ENCODE measurements at regions not wholly inside any gene's neighbourhood (a gene's known extent, or its start where the extent isn't known, plus 50 kb on each side); places are given as distances from the start of the nearest gene placed in this dataset.
"Not testable (repeated sequence)": the region's sequence is repeated elsewhere in the genome, so short reads cannot be mapped to it uniquely, and the experiment has no call there.

GRCh38 chr11:98365190-98365589 lies 655.6 kb upstream of the CNTN5 start:
- Histone ChIP-seq H3K27ac (ENCODE audit: insufficient read depth, low read length, poor library complexity, severe bottlenecking) (no peak overlapping the region), H3K4me1 (ENCODE audit: control insufficient read depth, insufficient read depth, low read length, poor library complexity, severe bottlenecking) (no peaks in the 10 kb centered on the region), H3K36me3 (ENCODE audit: control insufficient read depth, insufficient read depth, low read length) (no peaks in the 10 kb centered on the region), H3K4me3 (ENCODE audit: low read depth, low read length) (no peak overlapping the region), H3K27me3 (ENCODE audit: control insufficient read depth, insufficient read depth, low read length) (no peaks in the 10 kb centered on the region), H3K9me3 (ENCODE audit: control insufficient read depth in 2 of 2, low read length in 2 of 2) (no peaks in the 10 kb centered on the region)
- H3K4me3 Mint-ChIP-seq, result no peak overlapping the region
- no peak for ATAC-seq (ENCODE audit: low read depth in 2 of 2)
- no peaks in the 10 kb centered on the region for H3K27me3 Mint-ChIP-seq
- H3K27ac Mint-ChIP-seq, result no peak overlapping the region
- H3K36me3 Mint-ChIP-seq, result no peaks in the 10 kb centered on the region
- peaks cover 1 to 11% (median 5%) of the 10 kb centered on the region in 7 donors for H3K9me3 Mint-ChIP-seq
- DNase-seq, result no peak
- H3K4me1 Mint-ChIP-seq, result no peaks in the 10 kb centered on the region

GRCh38 chr11:98365941-98366340 lies 654.8 kb upstream of the CNTN5 start:
- Histone ChIP-seq H3K4me3 (ENCODE audit: low read depth, low read length) (no peak overlapping the region), H3K9me3 (ENCODE audit: control insufficient read depth in 2 of 2, low read length in 2 of 2) (no peaks in the 10 kb centered on the region), H3K36me3 (ENCODE audit: control insufficient read depth, insufficient read depth, low read length) (no peaks in the 10 kb centered on the region), H3K4me1 (ENCODE audit: control insufficient read depth, insufficient read depth, low read length, poor library complexity, severe bottlenecking) (no peaks in the 10 kb centered on the region), H3K27me3 (ENCODE audit: control insufficient read depth, insufficient read depth, low read length) (no peaks in the 10 kb centered on the region), H3K27ac (ENCODE audit: insufficient read depth, low read length, poor library complexity, severe bottlenecking) (no peak overlapping the region)
- Mint-ChIP-seq H3K36me3 (no peaks in the 10 kb centered on the region), H3K4me3 (no peak overlapping the region), H3K27ac (no peak overlapping the region), H3K27me3 (no peaks in the 10 kb centered on the region), H3K4me1 (no peaks in the 10 kb centered on the region), H3K9me3 (peaks cover 0 to 12% (median 7%) of the 10 kb centered on the region in 7 donors)
- ATAC-seq (ENCODE audit: low read depth in 2 of 2) (no peak), DNase-seq (no peak)

GRCh38 chr11:98390391-98390790 lies 630.4 kb upstream of the CNTN5 start:
- DNase-seq, result no peak
- no peaks in the 10 kb centered on the region for H3K36me3 ChIP-seq (ENCODE audit: control insufficient read depth, insufficient read depth, low read length)
- Mint-ChIP-seq H3K4me1 (no peaks in the 10 kb centered on the region), H3K4me3 (no peak overlapping the region), H3K36me3 (no peaks in the 10 kb centered on the region), H3K27ac (no peak overlapping the region), H3K9me3 (peaks cover 3 to 25% (median 5%) of the 10 kb centered on the region in 7 donors), H3K27me3 (no peaks in the 10 kb centered on the region)
- no peaks in the 10 kb centered on the region for H3K9me3 ChIP-seq (ENCODE audit: control insufficient read depth in 2 of 2, low read length in 2 of 2)
- no peak overlapping the region for H3K27ac ChIP-seq (ENCODE audit: insufficient read depth, low read length, poor library complexity, severe bottlenecking)
- no peaks in the 10 kb centered on the region for H3K4me1 ChIP-seq (ENCODE audit: control insufficient read depth, insufficient read depth, low read length, poor library complexity, severe bottlenecking)
- H3K4me3 ChIP-seq (ENCODE audit: low read depth, low read length), result no peak overlapping the region
- no peaks in the 10 kb centered on the region for H3K27me3 ChIP-seq (ENCODE audit: control insufficient read depth, insufficient read depth, low read length)
- no peak for ATAC-seq (ENCODE audit: low read depth in 2 of 2)

DNA sequence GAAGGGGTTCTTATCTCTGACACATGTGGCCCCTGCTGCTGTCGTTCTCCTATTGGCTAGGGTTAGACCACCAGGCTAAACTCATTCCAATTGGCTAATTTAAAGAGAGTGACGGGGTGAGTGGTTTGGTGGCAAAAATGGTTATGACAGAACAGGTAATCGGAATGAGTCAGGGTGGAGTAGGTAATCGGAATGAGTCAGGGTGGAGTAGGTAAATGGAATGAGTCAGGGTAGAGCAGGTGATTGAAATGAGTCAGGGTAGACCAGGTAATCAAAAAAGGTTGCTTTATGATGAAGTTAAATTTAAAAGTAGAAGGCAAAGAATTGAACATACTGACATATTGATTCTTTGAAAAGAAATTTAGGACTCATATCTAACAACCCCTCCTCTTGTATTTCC lies 626.2 kb upstream of the CNTN5 start:
- H3K27ac ChIP-seq (ENCODE audit: insufficient read depth, low read length, poor library complexity, severe bottlenecking); H3K4me1 ChIP-seq (ENCODE audit: control insufficient read depth, insufficient read depth, low read length, poor library complexity, severe bottlenecking); H3K27ac Mint-ChIP-seq; H3K4me1 Mint-ChIP-seq; ATAC-seq (ENCODE audit: low read depth in 2 of 2); H3K4me3 ChIP-seq (ENCODE audit: low read depth, low read length); H3K36me3 ChIP-seq (ENCODE audit: control insufficient read depth, insufficient read depth, low read length); H3K4me3 Mint-ChIP-seq; H3K27me3 Mint-ChIP-seq; H3K36me3 Mint-ChIP-seq; DNase-seq; H3K27me3 ChIP-seq (ENCODE audit: control insufficient read depth, insufficient read depth, low read length); H3K9me3 ChIP-seq (ENCODE audit: control insufficient read depth in 2 of 2, low read length in 2 of 2): not testable (repeated sequence)
- H3K9me3 Mint-ChIP-seq, result peaks cover 0 to 27% (median 6%) of the 10 kb centered on the region in 7 donors

- Histone ChIP-seq H3K27ac (ENCODE audit: insufficient read depth, low read length, poor library complexity, severe bottlenecking) (no peak overlapping the region), H3K27me3 (ENCODE audit: control insufficient read depth, insufficient read depth, low read length) (no peaks in the 10 kb centered on the region), H3K9me3 (ENCODE audit: control insufficient read depth in 2 of 2, low read length in 2 of 2) (no peaks in the 10 kb centered on the region), H3K4me1 (ENCODE audit: control insufficient read depth, insufficient read depth, low read length, poor library complexity, severe bottlenecking) (no peaks in the 10 kb centered on the region), H3K4me3 (ENCODE audit: low read depth, low read length) (no peak overlapping the region), H3K36me3 (ENCODE audit: control insufficient read depth, insufficient read depth, low read length) (no peaks in the 10 kb centered on the region)
- no peak for DNase-seq
- Mint-ChIP-seq H3K27me3 (no peaks in the 10 kb centered on the region), H3K36me3 (no peaks in the 10 kb centered on the region), H3K4me1 (no peaks in the 10 kb centered on the region), H3K9me3 (peaks cover 0 to 17% (median 6%) of the 10 kb centered on the region in 7 donors), H3K27ac (no peak overlapping the region), H3K4me3 (no peak overlapping the region)
- ATAC-seq (ENCODE audit: low read depth in 2 of 2), result no peak
Measured at GRCh38 chr11:98398508-98398907, 622.2 kb upstream of the CNTN5 start.

GRCh38 chr11:98409069-98409468 lies 611.7 kb upstream of the CNTN5 start:
- no peaks in the 10 kb centered on the region for H3K4me1 Mint-ChIP-seq
- H3K9me3 Mint-ChIP-seq, result peaks cover 0 to 23% (median 5%) of the 10 kb centered on the region in 7 donors
- Histone ChIP-seq H3K9me3 (ENCODE audit: control insufficient read depth in 2 of 2, low read length in 2 of 2) (peaks cover 0 to 4% of the 10 kb centered on the region in 2 experiments), H3K36me3 (ENCODE audit: control insufficient read depth, insufficient read depth, low read length) (no peaks in the 10 kb centered on the region), H3K4me3 (ENCODE audit: low read depth, low read length) (no peak overlapping the region), H3K4me1 (ENCODE audit: control insufficient read depth, insufficient read depth, low read length, poor library complexity, severe bottlenecking) (no peaks in the 10 kb centered on the region), H3K27ac (ENCODE audit: insufficient read depth, low read length, poor library complexity, severe bottlenecking) (no peak overlapping the region), H3K27me3 (ENCODE audit: control insufficient read depth, insufficient read depth, low read length) (no peaks in the 10 kb centered on the region)
- no peak for ATAC-seq (ENCODE audit: low read depth in 2 of 2)
- no peaks in the 10 kb centered on the region for H3K27me3 Mint-ChIP-seq
- H3K27ac Mint-ChIP-seq, result no peak overlapping the region
- no peak for DNase-seq
- no peak overlapping the region for H3K4me3 Mint-ChIP-seq
- H3K36me3 Mint-ChIP-seq, result no peaks in the 10 kb centered on the region

DNA sequence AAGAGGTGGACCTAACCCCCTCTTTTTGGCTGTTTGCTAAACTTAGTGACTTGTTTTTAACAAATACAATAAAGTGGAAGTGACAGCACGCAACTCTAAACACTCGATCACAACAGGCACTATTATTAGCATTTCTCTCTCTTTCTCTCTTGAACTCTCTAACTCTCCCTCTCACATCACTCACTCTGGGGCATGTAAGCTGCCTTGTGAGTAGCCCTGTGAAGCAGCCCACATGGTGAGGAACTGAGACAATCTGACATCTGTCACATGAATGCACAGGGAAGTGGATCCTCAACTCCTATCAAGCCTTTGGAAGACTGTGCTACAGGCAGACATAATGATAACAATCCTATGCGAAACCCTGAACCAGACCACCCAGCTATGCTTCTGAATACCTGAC lies 609.0 kb upstream of the CNTN5 start:
- H3K36me3 Mint-ChIP-seq, result no peaks in the 10 kb centered on the region
- H3K27me3 ChIP-seq (ENCODE audit: control insufficient read depth, insufficient read depth, low read length), result no peaks in the 10 kb centered on the region
- no peaks in the 10 kb centered on the region for H3K36me3 ChIP-seq (ENCODE audit: control insufficient read depth, insufficient read depth, low read length)
- no peak for ATAC-seq (ENCODE audit: low read depth in 2 of 2)
- H3K4me1 Mint-ChIP-seq, result no peaks in the 10 kb centered on the region
- H3K9me3 Mint-ChIP-seq, result peaks cover 0 to 23% (median 7%) of the 10 kb centered on the region in 7 donors
- H3K27ac ChIP-seq (ENCODE audit: insufficient read depth, low read length, poor library complexity, severe bottlenecking), result no peak overlapping the region
- H3K9me3 ChIP-seq (ENCODE audit: control insufficient read depth in 2 of 2, low read length in 2 of 2), result peaks cover 0 to 4% of the 10 kb centered on the region in 2 experiments
- no peak overlapping the region for H3K27ac Mint-ChIP-seq
- H3K27me3 Mint-ChIP-seq, result no peaks in the 10 kb centered on the region
- DNase-seq, result no peak
- H3K4me3 ChIP-seq (ENCODE audit: low read depth, low read length), result no peak overlapping the region
- H3K4me3 Mint-ChIP-seq, result no peak overlapping the region
- no peaks in the 10 kb centered on the region for H3K4me1 ChIP-seq (ENCODE audit: control insufficient read depth, insufficient read depth, low read length, poor library complexity, severe bottlenecking)

DNA sequence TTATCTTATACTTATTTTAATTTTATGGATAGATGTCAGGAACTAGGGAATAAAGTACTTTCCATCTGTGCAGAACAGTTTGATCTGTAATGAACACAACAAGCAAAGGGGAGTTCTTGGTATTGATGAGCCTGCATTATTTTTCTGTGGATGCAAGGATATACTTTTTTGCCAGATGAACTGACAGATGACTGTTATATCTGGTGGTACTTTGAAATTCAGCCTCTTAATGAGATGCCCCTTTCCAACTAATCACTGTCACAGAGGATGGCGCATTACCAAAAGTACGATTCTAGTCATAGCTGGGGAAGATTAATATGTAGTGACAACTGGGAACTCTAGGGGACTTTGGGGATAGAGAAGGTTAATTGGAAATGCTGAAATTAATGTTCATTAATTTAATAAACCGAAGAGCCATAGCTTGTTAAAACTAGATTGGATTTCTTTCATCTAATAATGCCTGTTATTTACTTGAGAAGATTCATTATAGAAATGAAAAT lies 603.4 kb upstream of the CNTN5 start:
- Mint-ChIP-seq H3K4me1 (no peaks in the 10 kb centered on the region), H3K27ac (no peak overlapping the region), H3K9me3 (peaks cover 0 to 16% (median 6%) of the 10 kb centered on the region in 7 donors), H3K4me3 (no peak overlapping the region), H3K36me3 (no peaks in the 10 kb centered on the region), H3K27me3 (no peaks in the 10 kb centered on the region)
- H3K4me1 ChIP-seq (ENCODE audit: control insufficient read depth, insufficient read depth, low read length, poor library complexity, severe bottlenecking), result no peaks in the 10 kb centered on the region
- H3K4me3 ChIP-seq (ENCODE audit: low read depth, low read length), result no peak overlapping the region
- DNase-seq, result no peak
- H3K27me3 ChIP-seq (ENCODE audit: control insufficient read depth, insufficient read depth, low read length), result no peaks in the 10 kb centered on the region
- ATAC-seq (ENCODE audit: low read depth in 2 of 2), result no peak
- no peaks in the 10 kb centered on the region for H3K36me3 ChIP-seq (ENCODE audit: control insufficient read depth, insufficient read depth, low read length)
- peaks cover 0 to 8% of the 10 kb centered on the region in 2 experiments for H3K9me3 ChIP-seq (ENCODE audit: control insufficient read depth in 2 of 2, low read length in 2 of 2)
- H3K27ac ChIP-seq (ENCODE audit: insufficient read depth, low read length, poor library complexity, severe bottlenecking), result no peak overlapping the region
